ENCODE measurements at regions not wholly inside any gene's neighbourhood (a gene's known extent, or its start where the extent isn't known, plus 50 kb on each side); places are given as distances from the start of the nearest gene placed in this dataset.

DNA sequence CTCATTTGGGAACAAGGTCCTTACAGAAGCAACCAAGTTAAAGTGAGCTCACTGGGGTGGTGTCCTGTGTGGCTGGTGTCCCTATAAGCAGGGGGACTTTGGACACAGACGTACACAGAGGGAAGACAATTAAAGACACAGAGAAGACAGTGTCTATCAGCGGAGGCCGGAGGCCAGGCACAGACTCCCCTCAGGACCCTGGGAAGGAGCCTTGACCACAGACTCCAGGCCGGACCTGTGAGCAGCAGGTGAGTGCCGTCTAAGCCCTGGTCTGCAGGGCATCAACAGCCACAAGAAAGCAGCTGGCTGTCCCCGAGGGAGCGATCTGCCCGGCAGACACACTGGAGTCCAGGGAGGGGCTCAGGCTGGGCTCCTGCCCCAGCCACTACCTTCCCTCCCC is 219.1 kb upstream of the C14orf180 start:
- DNase-seq (ENCODE audit: low spot score) (peak; percentile 28), ATAC-seq (ENCODE audit: low read depth) (no peak)
- Histone ChIP-seq H3K36me3 (ENCODE audit: low read depth) (no peaks in the 10 kb centered on the region), H3K4me3 (ENCODE audit: severe bottlenecking) (no peak overlapping the region), H3K4me1 (ENCODE audit: insufficient read depth, poor library complexity, severe bottlenecking) (no peaks in the 10 kb centered on the region), H3K27me3 (ENCODE audit: insufficient read depth, poor library complexity, severe bottlenecking) (peaks cover 48% of the 10 kb centered on the region), H3K9me3 (ENCODE audit: severe bottlenecking) (no peaks in the 10 kb centered on the region), H3K27ac (ENCODE audit: poor library complexity, severe bottlenecking) (no peak overlapping the region)
- TF ChIP-seq, protein P1, sequence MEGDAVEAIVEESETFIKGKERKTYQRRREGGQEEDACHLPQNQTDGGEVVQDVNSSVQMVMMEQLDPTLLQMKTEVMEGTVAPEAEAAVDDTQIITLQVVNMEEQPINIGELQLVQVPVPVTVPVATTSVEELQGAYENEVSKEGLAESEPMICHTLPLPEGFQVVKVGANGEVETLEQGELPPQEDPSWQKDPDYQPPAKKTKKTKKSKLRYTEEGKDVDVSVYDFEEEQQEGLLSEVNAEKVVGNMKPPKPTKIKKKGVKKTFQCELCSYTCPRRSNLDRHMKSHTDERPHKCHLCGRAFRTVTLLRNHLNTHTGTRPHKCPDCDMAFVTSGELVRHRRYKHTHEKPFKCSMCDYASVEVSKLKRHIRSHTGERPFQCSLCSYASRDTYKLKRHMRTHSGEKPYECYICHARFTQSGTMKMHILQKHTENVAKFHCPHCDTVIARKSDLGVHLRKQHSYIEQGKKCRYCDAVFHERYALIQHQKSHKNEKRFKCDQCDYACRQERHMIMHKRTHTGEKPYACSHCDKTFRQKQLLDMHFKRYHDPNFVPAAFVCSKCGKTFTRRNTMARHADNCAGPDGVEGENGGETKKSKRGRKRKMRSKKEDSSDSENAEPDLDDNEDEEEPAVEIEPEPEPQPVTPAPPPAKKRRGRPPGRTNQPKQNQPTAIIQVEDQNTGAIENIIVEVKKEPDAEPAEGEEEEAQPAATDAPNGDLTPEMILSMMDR (IDR thresholded peaks at IDR 0.05; ENCODE audit: poor library complexity, severe bottlenecking) = no peak

DNA sequence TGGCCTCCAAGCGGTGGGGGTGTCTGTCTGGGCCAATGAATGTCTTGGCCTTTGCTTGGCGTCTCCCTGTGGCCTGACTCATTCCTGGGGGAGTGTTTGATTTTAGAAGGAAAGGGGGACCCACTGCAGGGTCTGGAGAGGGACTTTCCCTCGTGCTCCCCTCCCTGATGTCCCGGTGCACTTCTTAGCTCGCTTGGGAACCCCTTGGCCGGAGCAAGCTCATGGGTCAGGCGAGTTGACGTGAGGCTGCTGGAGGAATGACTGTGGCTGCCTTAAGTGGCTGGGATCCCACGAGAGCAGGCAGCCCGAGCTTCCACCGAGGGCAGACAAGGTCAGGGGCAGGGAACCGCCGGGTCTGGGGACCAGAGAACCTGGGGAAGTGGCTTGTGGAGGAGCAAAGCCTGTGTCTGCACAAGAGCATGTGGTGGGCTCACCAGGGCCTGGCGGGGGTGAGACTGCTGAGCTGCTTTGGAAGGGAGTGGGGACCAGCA is 218.4 kb upstream of the C14orf180 start:
- H3K27ac ChIP-seq (ENCODE audit: poor library complexity, severe bottlenecking) = no peak overlapping the region
- no peak overlapping the region for H3K4me3 ChIP-seq (ENCODE audit: severe bottlenecking)
- no peak for ATAC-seq (ENCODE audit: low read depth)
- H3K36me3 ChIP-seq (ENCODE audit: low read depth) = no peaks in the 10 kb centered on the region
- peaks cover 55% of the 10 kb centered on the region for H3K27me3 ChIP-seq (ENCODE audit: insufficient read depth, poor library complexity, severe bottlenecking)
- peak; percentile 50 for DNase-seq (ENCODE audit: low spot score)
- TF ChIP-seq, protein P1 (IDR thresholded peaks at IDR 0.05; ENCODE audit: poor library complexity, severe bottlenecking) = no peak
- H3K4me1 ChIP-seq (ENCODE audit: insufficient read depth, poor library complexity, severe bottlenecking) = no peaks in the 10 kb centered on the region
- H3K9me3 ChIP-seq (ENCODE audit: severe bottlenecking) = no peaks in the 10 kb centered on the region

DNA sequence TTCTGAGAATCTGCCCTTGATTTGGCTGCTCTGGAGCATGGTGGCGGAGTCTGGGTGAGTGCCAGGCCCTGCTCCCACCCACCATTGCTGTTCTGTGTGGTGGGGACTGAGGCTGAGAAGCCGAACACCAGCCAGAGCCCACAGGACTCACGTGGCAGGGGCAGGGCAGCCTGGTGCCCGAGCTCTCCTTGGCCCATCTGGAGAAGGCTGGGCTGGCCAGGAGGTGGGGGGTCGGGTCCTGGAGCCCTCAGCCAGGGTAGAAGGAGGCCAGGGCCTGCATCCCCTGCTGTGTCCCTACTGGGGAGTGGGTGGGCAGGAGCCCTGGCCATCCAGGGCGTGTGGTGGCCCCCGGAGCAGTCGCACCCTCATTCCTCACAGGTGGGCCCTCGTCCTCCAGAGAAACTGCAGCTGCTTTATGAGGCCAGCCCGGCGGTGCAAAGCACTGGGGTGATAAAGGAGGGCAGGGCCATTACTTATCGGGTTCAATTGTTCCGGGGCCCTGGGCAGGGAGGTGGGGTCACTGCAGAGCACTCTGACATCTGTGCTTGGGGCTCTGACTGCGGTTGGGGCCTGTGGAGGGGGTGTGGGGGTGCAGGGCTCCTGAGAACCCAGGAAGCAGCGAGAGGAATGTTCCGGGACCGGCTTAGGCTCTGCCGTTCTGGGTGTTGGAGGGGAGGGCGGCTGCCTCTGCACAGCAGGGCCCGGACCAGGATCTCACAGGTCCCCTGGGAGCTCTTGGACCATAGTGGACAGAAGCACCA is 217.5 kb upstream of the C14orf180 start:
- Histone ChIP-seq H3K4me3 (ENCODE audit: severe bottlenecking) (no peak overlapping the region), H3K27me3 (ENCODE audit: insufficient read depth, poor library complexity, severe bottlenecking) (peaks cover 63% of the 10 kb centered on the region), H3K27ac (ENCODE audit: poor library complexity, severe bottlenecking) (no peak overlapping the region), H3K9me3 (ENCODE audit: severe bottlenecking) (no peaks in the 10 kb centered on the region), H3K4me1 (ENCODE audit: insufficient read depth, poor library complexity, severe bottlenecking) (no peaks in the 10 kb centered on the region), H3K36me3 (ENCODE audit: low read depth) (no peaks in the 10 kb centered on the region)
- DNase-seq (ENCODE audit: low spot score) (peak; percentile 65), ATAC-seq (ENCODE audit: low read depth) (no peak)
- TF ChIP-seq, protein P1 (IDR thresholded peaks at IDR 0.05; ENCODE audit: poor library complexity, severe bottlenecking) = no peak

DNA sequence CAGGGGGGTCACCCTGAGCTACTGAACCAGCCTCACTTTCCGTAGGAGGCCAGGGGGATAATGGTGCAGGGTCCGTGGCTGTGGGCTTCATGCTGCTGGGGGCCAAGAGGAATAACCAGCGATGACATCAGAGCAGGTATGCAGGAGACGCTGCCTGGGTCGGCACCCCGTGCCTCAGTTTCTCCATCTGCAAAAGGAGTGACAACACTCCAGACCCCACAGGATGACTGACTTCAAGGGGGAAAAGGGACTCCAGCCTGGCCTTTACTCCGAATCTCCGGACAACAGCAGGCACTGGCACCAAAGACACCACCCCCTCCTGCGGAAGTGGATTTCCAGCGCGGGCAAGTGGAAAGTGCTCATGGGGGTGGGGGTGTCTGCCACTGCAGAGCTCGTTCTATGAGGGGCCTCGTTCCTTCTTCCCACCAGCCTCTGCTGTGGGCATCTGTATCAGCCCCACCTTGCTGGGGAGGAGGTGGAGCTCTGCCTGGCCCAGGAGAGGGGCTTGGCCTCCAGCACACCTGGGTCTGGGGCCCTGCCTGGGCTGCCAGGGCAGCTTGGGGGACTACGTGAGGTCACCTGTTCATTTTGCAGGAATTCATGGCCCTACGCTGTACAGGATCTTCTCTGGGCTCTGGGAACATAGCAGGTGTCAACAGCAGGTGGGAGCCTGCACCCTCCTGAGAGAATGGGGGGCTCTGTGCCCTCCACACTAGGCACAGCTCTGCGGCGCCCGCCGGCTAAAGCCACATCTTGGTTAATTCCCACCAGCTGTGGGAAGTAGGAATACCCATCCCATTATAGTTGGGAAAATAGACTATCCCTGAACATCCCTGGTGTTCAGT is 216.6 kb upstream of the C14orf180 start:
- no peak for ATAC-seq (ENCODE audit: low read depth)
- DNase-seq (ENCODE audit: low spot score) = peak; percentile 54
- TF ChIP-seq, protein P1 (IDR thresholded peaks at IDR 0.05; ENCODE audit: poor library complexity, severe bottlenecking) = no peak
- Histone ChIP-seq H3K27me3 (ENCODE audit: insufficient read depth, poor library complexity, severe bottlenecking) (peaks cover 72% of the 10 kb centered on the region), H3K27ac (ENCODE audit: poor library complexity, severe bottlenecking) (no peak overlapping the region), H3K9me3 (ENCODE audit: severe bottlenecking) (no peaks in the 10 kb centered on the region), H3K36me3 (ENCODE audit: low read depth) (no peaks in the 10 kb centered on the region), H3K4me1 (ENCODE audit: insufficient read depth, poor library complexity, severe bottlenecking) (no peaks in the 10 kb centered on the region), H3K4me3 (ENCODE audit: severe bottlenecking) (no peak overlapping the region)
